Islet of Langerhans (tissue), 1 donor: ENCODE measurements at regions not wholly inside any gene's neighbourhood (a gene's known extent, or its start where the extent isn't known, plus 50 kb on each side); places are given as distances from the start of the nearest gene placed in this dataset.

Experiments used
- FAIRE-seq: peaks from one replicate; lab custom pipeline; 2011; peaks lifted over from hg19 to GRCh38; lab: Jason Lieb, UNC

GRCh38 chr5:3036041-3036788, 284.7 kb upstream of the IRX2 start:
- FAIRE-seq: no peak

- no peak for FAIRE-seq
Observed at GRCh38 chr5:3035452-3035851, 284.0 kb upstream of the IRX2 start.

- no peak for FAIRE-seq
Observed at GRCh38 chr5:3034881-3035280, 283.4 kb upstream of the IRX2 start.

GRCh38 chr5:3034449-3034848, 283.0 kb upstream of the IRX2 start:
- no peak for FAIRE-seq

- no peak for FAIRE-seq
Observed at GRCh38 chr5:3033033-3033755, 281.7 kb upstream of the IRX2 start.

GRCh38 chr5:3032513-3032912, 281.0 kb upstream of the IRX2 start:
- no peak for FAIRE-seq

GRCh38 chr5:3031733-3032378, 280.4 kb upstream of the IRX2 start:
- FAIRE-seq: no peak

GRCh38 chr5:3030511-3031165, 279.2 kb upstream of the IRX2 start:
- no peak for FAIRE-seq

GRCh38 chr5:3029396-3029795, 277.9 kb upstream of the IRX2 start:
- no peak for FAIRE-seq

- no peak for FAIRE-seq
Observed at GRCh38 chr5:3027866-3028635, 276.6 kb upstream of the IRX2 start.

- FAIRE-seq: no peak
Observed at GRCh38 chr5:3027185-3027865, 275.8 kb upstream of the IRX2 start.

- no peak for FAIRE-seq
Observed at GRCh38 chr5:3026651-3027050, 275.2 kb upstream of the IRX2 start.

- FAIRE-seq: no peak
Observed at GRCh38 chr5:3026099-3026498, 274.6 kb upstream of the IRX2 start.

GRCh38 chr5:3025392-3025791, 273.9 kb upstream of the IRX2 start:
- FAIRE-seq: no peak

GRCh38 chr5:3024976-3025375, 273.5 kb upstream of the IRX2 start:
- FAIRE-seq: no peak

GRCh38 chr5:3024554-3024953, 273.1 kb upstream of the IRX2 start:
- FAIRE-seq: no peak

- no peak for FAIRE-seq
Observed at GRCh38 chr5:3024126-3024525, 272.6 kb upstream of the IRX2 start.

- FAIRE-seq: no peak
Observed at GRCh38 chr5:3023656-3024055, 272.2 kb upstream of the IRX2 start.

- no peak for FAIRE-seq
Observed at GRCh38 chr5:3022665-3023064, 271.2 kb upstream of the IRX2 start.

- FAIRE-seq: no peak
Observed at GRCh38 chr5:3020426-3020825, 268.9 kb upstream of the IRX2 start.

GRCh38 chr5:3019045-3019444, 267.6 kb upstream of the IRX2 start:
- FAIRE-seq: no peak

GRCh38 chr5:3011764-3012017, 260.2 kb upstream of the IRX2 start:
- no peak for FAIRE-seq
